ENCODE measurements at regions not wholly inside any gene's neighbourhood (a gene's known extent, or its start where the extent isn't known, plus 50 kb on each side); places are given as distances from the start of the nearest gene placed in this dataset.
A peak's percentile ranks its signal among the peaks of the same experiment; 100 is the strongest.

GRCh38 chr12:28032811-28033537 is 60.4 kb upstream of the PTHLH start (continued):
- no peak for TF ChIP-seq PHF8 (IDR thresholded peaks at IDR 0.05; ENCODE audit: borderline replicate concordance, low read depth)
- no peak for TF ChIP-seq SMC3 (IDR thresholded peaks at IDR 0.05)
- TF ChIP-seq ESRRA (IDR thresholded peaks at IDR 0.05; ENCODE audit: borderline replicate concordance, low read length): no peak
- TF ChIP-seq ATOH8 (CRISPR knock-in tag; IDR thresholded peaks at IDR 0.05; ENCODE audit: low read depth): no peak
- TF ChIP-seq HOXB13 (CRISPR knock-in tag; IDR thresholded peaks at IDR 0.05; ENCODE audit: low read depth): no peak
- TF ChIP-seq MYC (IDR thresholded peaks at IDR 0.05; ENCODE audit: borderline replicate concordance, low read length): no peak
- no peak for TF ChIP-seq FOXS1 (CRISPR knock-in tag; IDR thresholded peaks at IDR 0.05)
- TF ChIP-seq RNF2 (IDR thresholded peaks at IDR 0.05; ENCODE audit: borderline replicate concordance, low read depth): no peak

GRCh38 chr12:28033538-28033915 is 61.0 kb upstream of the PTHLH start:
- H3K4me2 ChIP-seq: peak overlapping the region; percentile 21
- ATAC-seq: peak; percentile 63 to 70; a peak in 3 of 6 replicates
- H3K27ac ChIP-seq: peak overlapping the region; percentile 69 to 81; a peak in 5 of 6 replicates
- no peak overlapping the region for H3K4me3 ChIP-seq
- TF ChIP-seq FOSL2 (IDR thresholded peaks at IDR 0.05) (no peak), FOSL2 (CRISPR knock-in tag; IDR thresholded peaks at IDR 0.05) (peak; percentile 16; the same call in 1 of the 2 replicates), BHLHE40 (IDR thresholded peaks at IDR 0.05; ENCODE audit: low read depth, low read length) (no peak)
- WGBS (ENCODE audit: missing lambda C conversion rate): 61% methylated on average over 2 of the region's 2 CpGs
- POLR2A ChIA-PET: no interaction called here
- H3K9me3 ChIP-seq: no peaks in the 10 kb centered on the region
- FAIRE-seq: no peak
- no peak for DNase-seq (ENCODE audit: low read depth in 1 of 2, low spot score in 1 of 2)
- peaks cover 36% of the 10 kb centered on the region for H3K4me1 ChIP-seq
- CTCF ChIA-PET: no interaction called here

GRCh38 chr12:28034271-28034670 is 61.7 kb upstream of the PTHLH start:
- Histone ChIP-seq H3K9me3 (no peaks in the 10 kb centered on the region), H3K4me3 (no peak overlapping the region), H3K27ac (peak overlapping the region; percentile 69 to 81), H3K4me2 (peak overlapping the region; percentile 21; the same call in 2 of the 3 replicates), H3K4me1 (peaks cover 36% of the 10 kb centered on the region)
- TF ChIP-seq CBX8 (IDR thresholded peaks at IDR 0.05): no peak
- ChIA-PET CTCF (interaction anchor here (1.0 to 1.4 kb wide), 4 partner anchors 8 to 96 kb away, joined by 3 to 4 read pairs (median 3); no protein-coding TSS in a partner anchor), POLR2A (no interaction called here)
- WGBS (ENCODE audit: missing lambda C conversion rate): 92% methylated on average over 1 of the region's 1 CpG
- FAIRE-seq (no peak), ATAC-seq (no peak), DNase-seq (ENCODE audit: low read depth in 1 of 2, low spot score in 1 of 2) (no peak)

- H3K4me3 ChIP-seq: no peak overlapping the region
- CTCF ChIA-PET: interaction anchor here (1.1 to 1.4 kb wide), 2 partner anchors 9 to 13 kb away, joined by 3 to 4 read pairs; no protein-coding TSS in a partner anchor
- TF ChIP-seq CBX8 (IDR thresholded peaks at IDR 0.05) (no peak), RFX5 (IDR thresholded peaks at IDR 0.05) (no peak), POLR2A (IDR thresholded peaks at IDR 0.05; ENCODE audit: low read length) (no peak), MAFK (IDR thresholded peaks at IDR 0.05; ENCODE audit: partially characterized antibody) (peak; percentile 96), CHD4 (IDR thresholded peaks at IDR 0.05; ENCODE audit: borderline replicate concordance) (no peak), TP53 (CRISPR knock-in tag; IDR thresholded peaks at IDR 0.05) (no peak), USF2 (IDR thresholded peaks at IDR 0.05) (no peak), ZSCAN20 (CRISPR knock-in tag; IDR thresholded peaks at IDR 0.05) (0 out of 2 replicates have a peak, but pooled peaks have one; percentile 43), NR3C1 (IDR thresholded peaks at IDR 0.05) (no peak), GATA3 (IDR thresholded peaks at IDR 0.05; ENCODE audit: borderline replicate concordance) (no peak), RARB (CRISPR knock-in tag; IDR thresholded peaks at IDR 0.05) (no peak), FOSL2 (IDR thresholded peaks at IDR 0.05) (no peak), FOSL2 (CRISPR knock-in tag; IDR thresholded peaks at IDR 0.05) (peak; percentile 70), ELK1 (IDR thresholded peaks at IDR 0.05; ENCODE audit: low read depth, low read length) (no peak), PHF8 (IDR thresholded peaks at IDR 0.05; ENCODE audit: borderline replicate concordance, low read depth) (no peak), SREBF2 (IDR thresholded peaks at IDR 0.05) (no peak), TFCP2L1 (CRISPR knock-in tag; IDR thresholded peaks at IDR 0.05) (no peak), ZFP36 (IDR thresholded peaks at IDR 0.05; ENCODE audit: borderline replicate concordance, partially characterized antibody) (no peak), BHLHE40 (IDR thresholded peaks at IDR 0.05; ENCODE audit: low read depth, low read length) (no peak), NFE2L2 (conservative IDR thresholded peaks at IDR 0.05; ENCODE audit: low read length) (peak; percentile 97), HEYL (CRISPR knock-in tag; IDR thresholded peaks at IDR 0.05) (no peak), BCL3 (IDR thresholded peaks at IDR 0.05) (no peak), ZC3H11A (IDR thresholded peaks at IDR 0.05) (no peak)
Measured at GRCh38 chr12:28035500-28035899, 63.0 kb upstream of the PTHLH start.

More at GRCh38 chr12:28035500-28035899, 63.0 kb upstream of the PTHLH start:
- DNase-seq (ENCODE audit: low read depth in 1 of 2, low spot score in 1 of 2): peak in 1 of 2 experiments; percentile 67
- peak overlapping the region; percentile 29 for H3K4me2 ChIP-seq
- peak overlapping the region; percentile 69 to 81 for H3K27ac ChIP-seq
- FAIRE-seq: peak; percentile 28
- 17% methylated on average over 1 of the region's 1 CpG for WGBS (ENCODE audit: missing lambda C conversion rate)
- peaks cover 36% of the 10 kb centered on the region for H3K4me1 ChIP-seq
- no peaks in the 10 kb centered on the region for H3K9me3 ChIP-seq
- peak in 1 of 2 experiments; percentile 46; a peak in 3 of 6 replicates for ATAC-seq
- POLR2A ChIA-PET: no interaction called here
